GM12865 (cell line): ENCODE measurements at regions not wholly inside any gene's neighbourhood (a gene's known extent, or its start where the extent isn't known, plus 50 kb on each side); places are given as distances from the start of the nearest gene placed in this dataset.

Source experiments
- DNase-seq: peaks from one replicate; pipeline ENCODE4 v3.0.0; 2010; ENCODE audit warnings: low read depth
- H3K4me3 ChIP-seq: 2 replicates; pipeline ENCODE4 v1.5.1; 2011; ENCODE audit warnings: mild to moderate bottlenecking, low read depth, low read length, control low read depth
- TF ChIP-seq, protein P1 (sequence below): IDR thresholded peaks from 2 replicates; pipeline ENCODE4 v1.5.1; 2011; ENCODE audit warnings: low read length, control low read depth, low read depth, inconsistent platforms; ENCODE audit not compliant: insufficient read depth; ENCODE audit errors: missing control alignments

DNA sequence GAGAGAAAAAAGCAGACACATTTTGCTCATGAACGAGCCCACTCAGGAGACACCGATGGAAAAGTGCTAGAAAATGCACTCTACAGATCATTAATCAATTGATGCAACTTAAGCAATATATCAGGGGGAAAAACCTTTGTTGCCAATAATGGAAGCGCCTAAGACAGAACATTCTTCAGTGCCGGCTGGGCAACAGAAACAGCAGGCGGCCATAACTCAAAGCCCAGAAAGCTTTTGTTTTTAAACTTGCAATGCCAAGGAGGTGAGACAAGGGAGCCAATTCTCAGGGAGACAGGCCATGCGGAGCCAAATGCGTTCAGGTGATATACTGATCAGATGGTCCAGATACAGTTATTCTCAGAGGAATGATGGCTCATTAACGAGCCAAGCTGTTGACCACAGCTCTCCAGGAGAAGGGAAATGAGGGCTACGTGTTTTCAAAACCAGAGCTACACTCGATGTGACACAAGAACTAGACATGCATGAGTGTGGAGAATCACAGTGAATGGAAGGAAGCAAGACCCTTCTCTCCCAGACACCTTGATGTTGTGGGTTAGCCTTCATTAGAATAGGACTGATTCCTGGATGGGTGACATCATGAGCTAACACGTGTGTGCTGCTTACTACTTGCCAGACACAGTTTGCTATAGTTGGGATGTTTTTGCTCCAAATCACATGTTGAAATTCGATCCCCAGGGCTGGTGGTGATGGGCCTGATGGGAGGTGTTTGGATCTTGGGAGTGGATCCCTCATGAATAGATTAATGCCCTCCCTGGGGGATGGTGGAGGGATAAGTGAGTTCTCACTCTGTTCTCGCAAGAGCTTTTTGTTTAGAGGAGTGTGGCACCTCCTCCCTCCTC lies 79.1 kb upstream of the KCNMA1 start:
- DNase-seq: no peak
- TF ChIP-seq, protein P1, sequence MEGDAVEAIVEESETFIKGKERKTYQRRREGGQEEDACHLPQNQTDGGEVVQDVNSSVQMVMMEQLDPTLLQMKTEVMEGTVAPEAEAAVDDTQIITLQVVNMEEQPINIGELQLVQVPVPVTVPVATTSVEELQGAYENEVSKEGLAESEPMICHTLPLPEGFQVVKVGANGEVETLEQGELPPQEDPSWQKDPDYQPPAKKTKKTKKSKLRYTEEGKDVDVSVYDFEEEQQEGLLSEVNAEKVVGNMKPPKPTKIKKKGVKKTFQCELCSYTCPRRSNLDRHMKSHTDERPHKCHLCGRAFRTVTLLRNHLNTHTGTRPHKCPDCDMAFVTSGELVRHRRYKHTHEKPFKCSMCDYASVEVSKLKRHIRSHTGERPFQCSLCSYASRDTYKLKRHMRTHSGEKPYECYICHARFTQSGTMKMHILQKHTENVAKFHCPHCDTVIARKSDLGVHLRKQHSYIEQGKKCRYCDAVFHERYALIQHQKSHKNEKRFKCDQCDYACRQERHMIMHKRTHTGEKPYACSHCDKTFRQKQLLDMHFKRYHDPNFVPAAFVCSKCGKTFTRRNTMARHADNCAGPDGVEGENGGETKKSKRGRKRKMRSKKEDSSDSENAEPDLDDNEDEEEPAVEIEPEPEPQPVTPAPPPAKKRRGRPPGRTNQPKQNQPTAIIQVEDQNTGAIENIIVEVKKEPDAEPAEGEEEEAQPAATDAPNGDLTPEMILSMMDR: no peak
- no peak overlapping the region for H3K4me3 ChIP-seq

DNA sequence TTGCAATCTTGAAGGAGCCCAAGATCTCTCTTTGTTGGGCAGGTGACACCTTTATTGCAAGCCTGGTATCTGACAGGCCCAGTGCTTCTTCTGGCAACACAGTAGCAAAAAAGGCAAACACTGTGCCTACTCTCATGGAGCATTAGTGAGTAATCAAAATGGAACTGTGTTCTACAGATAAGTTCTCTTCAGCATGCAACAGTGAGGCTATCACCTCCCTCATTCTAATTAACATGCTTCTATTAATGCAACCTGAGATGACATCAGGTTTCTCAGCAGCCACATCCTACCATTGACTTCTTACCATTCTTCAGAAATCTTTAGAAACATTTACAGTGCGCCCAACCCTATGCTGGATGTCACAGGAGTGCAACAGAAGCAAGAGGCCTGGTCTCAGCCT lies 77.9 kb upstream of the KCNMA1 start:
- no peak overlapping the region for H3K4me3 ChIP-seq
- TF ChIP-seq, protein P1: no peak
- DNase-seq: no peak

DNA sequence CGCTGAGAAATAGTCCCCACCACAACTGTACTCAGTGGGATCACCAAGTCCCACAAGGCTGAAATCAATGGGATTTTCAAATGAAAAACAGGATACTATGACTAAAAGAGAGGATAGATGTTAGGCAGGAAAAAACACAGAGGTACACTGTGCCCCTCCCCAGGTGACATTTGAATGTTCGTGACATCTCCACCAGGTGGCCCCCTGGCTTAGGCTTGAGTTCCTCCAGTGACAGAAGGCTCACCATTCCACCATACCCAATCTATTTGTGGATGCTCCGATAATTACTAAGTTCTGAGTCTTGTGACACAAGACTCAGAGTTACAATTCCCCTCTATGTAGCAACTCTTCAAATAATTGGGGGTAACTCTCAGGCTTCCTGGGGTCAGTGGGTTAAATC lies 77.5 kb upstream of the KCNMA1 start:
- TF ChIP-seq, protein P1: peak; percentile 55
- no peak overlapping the region for H3K4me3 ChIP-seq
- peak; percentile 34 for DNase-seq

DNA sequence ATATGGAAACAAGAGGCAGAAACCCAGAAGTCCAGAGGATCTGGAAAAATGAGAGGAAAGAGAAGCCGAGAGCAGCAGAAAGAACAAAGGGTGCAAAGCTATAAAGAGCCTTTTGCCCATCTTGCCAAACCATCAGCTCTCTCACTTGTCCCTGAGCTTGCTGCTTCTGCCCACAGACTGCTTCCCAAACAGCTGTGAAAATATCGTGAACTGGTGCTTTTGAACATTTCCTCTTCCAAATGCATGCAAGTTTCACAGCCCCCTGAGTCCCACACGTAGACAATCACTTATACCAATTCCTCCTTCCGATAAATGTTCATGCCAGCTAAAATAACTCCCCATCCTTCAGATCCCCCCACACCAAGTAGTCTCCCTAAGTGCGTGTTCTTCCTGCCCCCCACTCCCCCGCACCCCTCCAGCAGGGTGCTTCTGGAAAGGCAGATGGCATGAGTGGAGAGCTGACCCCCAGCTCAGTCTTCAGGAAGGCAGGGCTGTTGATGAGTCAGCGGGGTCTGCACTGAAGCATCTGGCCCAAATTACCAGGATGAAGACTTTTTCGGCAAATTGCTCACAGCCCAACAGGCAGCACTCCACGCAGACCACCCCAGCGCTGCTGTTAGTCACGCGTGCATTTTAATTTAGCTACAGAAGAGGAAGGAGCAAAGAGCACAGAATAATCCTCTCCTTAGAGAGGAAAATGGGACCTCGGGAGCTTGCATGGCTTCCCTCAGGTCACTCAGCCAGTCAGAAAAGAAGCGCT lies 76.1 kb upstream of the KCNMA1 start:
- no peak for DNase-seq
- no peak overlapping the region for H3K4me3 ChIP-seq
- TF ChIP-seq, protein P1: no peak

DNA sequence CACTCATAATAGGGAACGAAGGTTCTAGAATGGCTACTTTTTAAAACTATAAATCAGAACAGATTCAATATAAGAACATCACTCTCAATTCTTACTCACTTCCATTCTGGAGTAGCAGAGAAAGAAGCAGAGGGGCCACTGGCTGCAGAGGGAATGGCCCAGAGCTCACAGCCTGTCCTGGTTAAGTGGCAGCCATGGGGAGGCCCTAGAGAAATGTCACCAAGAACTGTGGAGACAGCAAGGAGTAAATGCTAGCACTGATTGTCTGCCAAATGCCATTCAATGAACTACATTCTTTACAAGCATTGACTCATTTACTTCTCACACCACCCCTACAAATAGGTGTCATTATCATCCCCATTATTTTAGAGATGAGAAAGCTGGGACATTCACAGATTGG lies 74.6 kb upstream of the KCNMA1 start:
- TF ChIP-seq, protein P1: no peak
- DNase-seq: no peak
- H3K4me3 ChIP-seq: no peak overlapping the region

DNA sequence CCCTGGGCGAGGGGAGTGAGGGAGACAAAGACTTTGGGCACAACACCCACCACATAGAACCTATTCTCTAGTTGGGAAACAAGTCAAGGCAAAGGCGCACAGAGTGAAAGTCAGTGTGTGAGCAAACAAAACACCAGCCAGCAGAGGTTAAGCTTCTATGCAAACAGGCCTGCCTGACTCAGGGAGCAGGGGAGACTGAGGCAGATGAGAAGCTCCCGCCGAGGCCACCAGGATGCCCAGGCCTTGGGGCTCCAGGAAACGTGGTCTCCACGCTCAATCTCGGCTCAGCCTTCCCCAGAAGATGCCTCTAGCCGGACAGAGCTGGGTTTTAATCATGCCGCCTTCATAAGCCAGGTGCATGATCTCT lies 74.1 kb upstream of the KCNMA1 start:
- TF ChIP-seq, protein P1: no peak
- DNase-seq: no peak
- H3K4me3 ChIP-seq: no peak overlapping the region
